Fibroblast of gingiva (primary cell): ENCODE measurements at regions not wholly inside any gene's neighbourhood (a gene's known extent, or its start where the extent isn't known, plus 50 kb on each side); places are given as distances from the start of the nearest gene placed in this dataset.
"Not testable (repeated sequence)": the region's sequence is repeated elsewhere in the genome, so short reads cannot be mapped to it uniquely, and the experiment has no call there.

ENCODE experiments used
- DNase-seq: peaks from one replicate; pipeline ENCODE4 v3.0.0-alpha.2; 2011; ENCODE audit warnings: low read depth

DNA sequence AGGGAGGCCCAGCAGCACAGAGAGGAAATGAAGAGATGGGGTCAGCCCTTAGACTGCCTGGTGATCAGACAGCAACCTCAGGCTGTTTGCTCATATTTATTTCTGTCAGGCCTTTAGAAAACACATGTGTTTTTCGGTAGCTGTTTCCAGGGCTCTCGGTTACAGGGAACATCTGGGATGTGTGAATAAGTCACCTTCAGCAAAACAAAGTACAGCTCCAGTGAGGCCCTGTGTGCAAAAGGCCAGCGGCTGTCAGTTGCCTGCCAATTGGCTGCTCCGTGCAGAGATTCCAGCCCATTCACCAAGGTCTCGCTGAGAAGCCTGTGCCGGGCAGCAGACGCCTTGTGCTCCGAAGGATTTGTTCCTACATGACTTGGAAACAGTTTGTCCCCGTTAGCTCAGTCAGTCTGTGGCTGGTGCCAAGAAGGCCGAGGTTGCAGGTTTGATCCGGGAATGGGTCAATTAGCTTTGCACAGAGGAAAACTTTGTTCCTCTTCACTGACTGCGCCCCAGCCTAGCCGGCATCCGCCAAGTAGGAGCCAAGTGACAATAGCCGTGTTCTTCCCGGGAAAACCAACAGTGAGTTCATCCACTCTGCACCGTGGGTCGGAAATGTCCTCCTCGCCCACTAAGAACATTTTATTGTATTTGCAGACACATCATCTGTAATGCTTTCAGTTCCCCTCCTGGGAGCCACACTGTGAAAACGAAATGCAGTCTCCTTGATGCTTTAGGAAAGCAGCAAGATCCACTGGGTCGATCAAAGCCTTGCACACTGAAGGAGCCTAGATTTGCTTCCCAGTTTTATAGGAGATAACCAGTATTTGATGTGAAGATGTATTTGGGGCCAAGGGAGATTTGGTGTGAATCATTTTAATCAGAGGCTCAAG, 315.4 kb upstream of the CDYL start:
- peak; percentile 74 for DNase-seq

DNA sequence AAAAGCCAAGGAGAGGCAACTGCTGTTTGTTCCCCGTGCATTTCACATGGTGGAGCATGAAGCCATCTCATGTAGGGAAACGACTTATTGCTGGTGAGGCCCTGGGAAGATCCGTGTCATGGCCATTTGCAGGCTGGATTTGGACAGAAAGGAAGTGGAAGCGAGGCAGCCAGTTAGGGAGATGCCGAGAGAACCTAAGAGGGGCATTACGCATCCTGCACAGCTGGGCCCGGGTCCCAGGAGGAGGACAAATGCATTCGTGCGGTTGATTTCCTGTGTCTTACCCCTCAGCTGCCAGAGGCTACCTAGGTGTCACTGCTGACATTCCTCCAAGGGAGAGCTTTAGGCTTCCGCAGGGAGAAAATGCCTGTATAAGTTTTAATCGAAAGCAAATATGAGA, 316.2 kb upstream of the CDYL start:
- no peak for DNase-seq

DNA sequence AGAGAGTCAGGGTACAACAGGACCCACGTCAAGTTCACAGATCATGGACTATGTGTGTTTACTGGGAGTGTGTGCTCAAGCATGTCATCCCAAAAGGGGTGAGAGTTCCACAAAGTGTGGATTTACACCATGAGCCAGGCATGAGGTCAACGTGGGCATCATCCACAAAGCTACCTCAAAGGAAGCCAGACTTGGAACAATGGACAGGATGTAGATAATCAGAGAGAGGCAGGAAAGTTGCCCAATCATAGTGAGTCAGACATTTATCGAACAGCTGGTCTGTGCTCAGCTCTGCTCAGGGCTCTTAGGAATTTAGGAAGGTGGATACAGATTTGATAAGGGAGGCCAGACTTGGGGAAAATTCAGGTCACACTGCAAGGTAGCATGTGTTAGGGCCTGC, 317.2 kb upstream of the CDYL start:
- DNase-seq: peak; percentile 58

- DNase-seq: no peak
Observed at GRCh38 chr6:4451718-4452117, 316.3 kb upstream of the ECI2 start.

- DNase-seq: no peak
Observed at GRCh38 chr6:4451081-4451480, 315.7 kb upstream of the ECI2 start.

DNA sequence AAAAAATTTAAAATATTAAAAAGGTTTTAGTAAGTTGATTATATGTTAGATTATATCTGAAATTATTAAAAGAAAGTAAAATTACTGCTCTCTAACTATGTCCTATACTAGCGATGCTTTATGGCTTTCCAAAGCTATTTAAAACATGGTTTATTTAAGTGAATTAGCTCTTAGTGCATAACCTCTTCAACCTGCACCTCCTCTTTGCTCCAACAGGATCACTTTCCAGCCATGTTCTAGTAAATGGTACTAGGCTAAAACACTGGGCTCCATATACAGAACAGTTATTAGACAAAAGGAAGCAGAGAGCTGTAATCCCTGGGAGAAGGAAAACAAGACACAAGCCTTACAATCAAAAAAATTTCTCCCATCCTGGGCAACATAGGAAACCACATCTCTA, 314.9 kb upstream of the ECI2 start:
- DNase-seq: no peak

- no peak for DNase-seq
Observed at GRCh38 chr6:4449409-4449808, 314.0 kb upstream of the ECI2 start.

- DNase-seq: no peak
Observed at GRCh38 chr6:4448841-4449240, 313.5 kb upstream of the ECI2 start.

DNA sequence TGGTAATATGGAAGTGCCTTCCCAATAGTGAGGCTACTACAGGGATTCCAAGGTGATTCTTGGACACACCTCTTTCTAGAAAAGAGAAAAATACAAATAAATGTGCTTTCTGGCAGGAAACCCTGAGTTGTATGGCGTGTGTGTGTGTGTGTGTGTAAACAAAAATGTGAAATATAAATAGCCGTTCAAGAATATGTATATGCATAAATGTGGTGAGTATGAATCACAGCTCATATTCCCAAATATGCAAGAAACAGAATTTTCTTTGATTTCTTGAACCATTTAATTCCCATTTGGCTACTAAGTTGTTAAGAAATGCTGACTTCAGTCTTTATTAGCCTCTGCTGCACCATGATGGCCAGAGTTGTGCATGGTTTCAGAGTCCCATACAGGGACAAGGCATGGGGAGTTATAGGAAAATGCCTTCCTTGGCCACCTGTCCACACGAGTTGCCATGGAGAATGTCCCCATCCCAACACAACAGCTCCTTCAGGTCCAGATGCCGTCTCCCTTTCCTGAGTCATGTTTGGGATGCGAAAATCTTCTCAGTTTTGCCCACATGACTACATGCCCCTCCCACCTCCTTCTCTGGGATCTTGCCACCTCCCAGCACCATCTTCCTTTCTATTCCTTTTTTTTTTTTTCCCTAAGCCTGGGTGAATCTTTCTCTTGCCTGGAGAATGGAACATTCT, 312.4 kb upstream of the ECI2 start:
- no peak for DNase-seq

GRCh38 chr6:4446982-4447381, 311.6 kb upstream of the ECI2 start:
- no peak for DNase-seq

DNA sequence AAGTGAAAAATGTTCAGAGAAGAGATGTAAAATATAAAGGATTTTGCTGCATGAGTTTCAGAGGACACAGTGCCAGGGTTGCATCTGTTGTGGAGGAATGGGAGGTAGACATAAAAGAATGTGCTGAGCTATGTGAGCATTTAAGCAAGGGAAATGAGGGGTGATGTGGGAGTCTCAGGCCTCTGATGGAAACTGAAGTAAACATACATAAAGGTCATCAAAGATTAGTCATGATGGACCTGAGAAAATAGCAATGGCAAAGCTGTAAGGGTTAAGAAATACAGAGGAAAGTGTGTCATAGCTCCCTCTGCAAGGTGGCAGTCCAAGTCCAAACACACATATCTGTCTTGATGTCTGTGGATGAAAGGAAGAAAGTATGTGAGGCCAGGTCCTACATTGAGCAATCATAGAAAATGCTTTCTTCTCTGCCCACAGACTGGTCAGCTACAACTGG, 306.6 kb upstream of the ECI2 start:
- no peak for DNase-seq

DNA sequence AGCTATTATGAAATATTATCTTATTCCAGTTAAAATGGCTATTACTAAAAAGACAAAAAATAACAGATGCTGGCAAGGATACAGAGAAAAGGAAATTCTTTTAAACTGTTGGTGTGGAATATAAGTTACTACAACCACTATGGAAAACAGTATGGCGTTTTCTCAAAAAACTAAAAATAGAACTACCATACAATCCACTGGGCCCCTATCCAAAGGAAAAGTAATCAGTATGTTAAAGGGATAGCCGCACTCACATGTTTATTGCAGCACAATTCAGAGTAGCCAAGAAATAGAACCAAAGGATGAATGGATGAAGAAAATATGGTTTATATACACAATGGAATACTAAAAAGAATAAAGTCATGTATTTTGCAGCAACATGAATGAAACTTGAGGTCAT, 303.8 kb upstream of the ECI2 start:
- no peak for DNase-seq

DNA sequence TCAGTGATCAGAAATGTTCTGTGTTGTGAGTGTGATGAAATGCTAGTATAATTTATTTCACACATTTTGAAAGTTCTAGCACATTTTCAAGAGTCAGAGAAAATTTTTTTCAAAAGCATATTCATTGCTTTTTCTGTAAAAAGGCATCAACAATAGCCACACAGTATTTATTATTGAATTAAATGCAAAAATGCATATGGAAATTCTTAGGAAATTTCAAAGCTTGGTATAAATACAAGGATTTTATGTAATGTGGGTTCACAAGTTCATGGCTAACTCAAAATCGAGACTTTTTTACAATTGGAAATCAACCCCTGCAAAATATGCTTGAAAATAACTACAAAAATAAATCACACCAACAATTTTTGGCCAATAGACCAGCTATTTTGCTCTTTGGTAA, 302.0 kb upstream of the ECI2 start:
- no peak for DNase-seq

DNA sequence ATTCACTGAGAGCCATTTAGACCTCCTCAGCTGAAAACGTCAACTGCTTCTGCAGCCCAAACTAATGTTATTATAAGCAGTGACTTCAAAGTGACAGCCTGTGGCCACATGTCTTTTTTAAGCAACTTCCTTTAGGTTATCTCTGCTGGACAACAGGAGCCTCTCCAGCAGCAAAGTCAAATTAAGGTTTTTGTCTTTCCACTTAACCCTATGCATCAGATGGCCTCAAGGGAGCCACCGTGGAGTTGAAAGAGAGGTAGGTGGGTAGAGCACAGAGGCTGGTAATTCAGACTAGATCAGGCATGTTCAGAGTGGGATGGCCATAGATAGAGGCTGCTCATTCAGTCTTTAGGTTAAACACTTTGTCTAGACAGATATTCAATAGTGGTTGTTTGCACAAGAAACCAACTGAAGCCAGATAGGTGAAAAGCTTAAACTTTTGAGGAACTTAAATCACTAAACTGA, 300.6 kb upstream of the ECI2 start:
- DNase-seq: no peak

GRCh38 chr6:4434655-4435054, 299.3 kb upstream of the ECI2 start:
- no peak for DNase-seq

DNA sequence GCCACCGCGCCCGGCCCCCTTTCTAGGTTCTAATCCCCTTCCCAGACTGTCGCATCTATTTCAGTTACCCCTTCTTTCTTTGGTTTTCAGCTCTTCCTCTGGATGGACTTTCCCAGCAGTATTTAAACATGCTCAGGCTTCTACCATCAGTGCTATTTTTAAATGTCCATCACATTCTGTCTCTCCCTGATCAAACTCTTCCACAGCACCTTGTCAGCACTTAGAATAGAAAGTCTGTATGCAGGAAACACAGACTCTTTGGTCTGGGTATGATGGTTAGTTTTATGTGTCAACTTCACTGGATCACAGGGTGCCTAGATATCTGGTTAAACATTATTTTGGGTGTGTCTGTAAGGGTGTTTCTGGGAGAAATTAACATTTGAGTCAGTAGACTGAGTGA, 297.8 kb upstream of the ECI2 start:
- no peak for DNase-seq

- DNase-seq: no peak
Observed at GRCh38 chr6:4426968-4427367, 291.6 kb upstream of the ECI2 start.

- no peak for DNase-seq
Observed at GRCh38 chr6:4421837-4422236, 286.5 kb upstream of the ECI2 start.

GRCh38 chr6:4420160-4420865, 284.9 kb upstream of the ECI2 start:
- no peak for DNase-seq

GRCh38 chr6:4415549-4415948, 280.2 kb upstream of the ECI2 start:
- DNase-seq: no peak

DNA sequence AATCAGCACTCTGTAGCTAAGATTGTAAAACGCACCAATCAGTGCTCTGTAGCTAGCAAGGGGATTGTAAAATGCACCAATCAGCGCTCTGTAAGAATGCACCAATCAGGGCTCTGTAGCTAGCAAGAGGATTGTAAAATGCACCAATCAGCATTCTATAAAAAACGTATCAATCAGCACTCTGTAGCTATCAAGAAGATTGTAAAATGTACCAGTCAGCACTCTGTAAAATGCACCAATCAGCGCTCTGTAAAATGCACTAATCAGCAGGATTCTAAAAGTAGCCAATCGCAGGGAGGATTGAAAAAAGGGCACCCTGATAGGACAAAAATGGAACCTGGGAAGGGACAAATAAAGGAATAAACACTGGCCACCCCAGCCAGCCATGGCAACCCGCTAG, 278.7 kb upstream of the ECI2 start:
- DNase-seq: not testable (repeated sequence)

DNA sequence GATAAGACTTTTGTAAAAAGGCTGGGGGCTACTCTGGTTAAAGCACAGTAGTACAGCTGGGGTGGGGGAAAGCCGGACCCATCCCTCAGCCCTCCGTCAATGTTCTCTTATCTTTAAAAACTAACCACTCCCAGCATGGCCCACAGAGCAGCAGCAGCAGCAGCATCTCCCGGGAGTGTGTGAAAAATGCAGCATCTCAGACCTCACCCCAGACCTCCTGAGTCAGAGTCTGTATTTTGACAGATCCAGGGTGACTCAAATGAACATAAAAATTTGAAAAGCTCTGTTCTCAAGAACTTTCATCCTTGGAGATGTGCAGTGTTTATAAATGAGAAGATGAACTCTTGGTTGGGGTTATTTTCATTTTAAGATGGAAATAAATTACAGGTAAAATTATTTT, 277.7 kb upstream of the ECI2 start:
- DNase-seq: no peak

- DNase-seq: peak; percentile 14
Observed at GRCh38 chr6:4412488-4412887, 277.1 kb upstream of the ECI2 start.
